K562 (cell line): ENCODE measurements at regions not wholly inside any gene's neighbourhood (a gene's known extent, or its start where the extent isn't known, plus 50 kb on each side); places are given as distances from the start of the nearest gene placed in this dataset.
A peak's percentile ranks its signal among the peaks of the same experiment; 100 is the strongest.

Experiments used
- ARHGAP35 ChIP-seq: fragments of 450-650 bp; IDR thresholded peaks from 2 replicates; pipeline ENCODE4 v1.6.1; 2018; ENCODE audit not compliant: partially characterized antibody
- CBX5 ChIP-seq: IDR thresholded peaks from 2 replicates; pipeline ENCODE4 v1.6.1; 2014; ENCODE audit warnings: low read depth, borderline replicate concordance
- NR2C2 ChIP-seq, 2 experiments: fragments of 200-800 bp in 1 of 2; sonication (Bioruptor generic) in 1 of 2; sonication (generic) in 1 of 2; formaldehyde crosslinking in 1 of 2; IDR thresholded peaks; 2 replicates each; pipeline versions ENCODE4 v1.6.1 to v1.8.0; 2016 to 2022; ENCODE audit warnings: mild to moderate bottlenecking in 1 of 2, missing compliant biosample characterization in 1 of 2, missing genetic modification characterization in 1 of 2, missing genetic modification reagents in 1 of 2
- TEAD2 ChIP-seq: fragments of 450-650 bp; IDR thresholded peaks from 2 replicates; pipeline ENCODE4 v1.6.1; 2016; ENCODE audit warnings: missing genetic modification characterization, control low read depth, missing compliant biosample characterization
- ZFP30 ChIP-seq: fragments of 250-450 bp; sonication (Bioruptor Pico); IDR thresholded peaks from 2 replicates; pipeline ENCODE4 v1.8.0; 2022; ENCODE audit warnings: moderate library complexity, mild to moderate bottlenecking, inconsistent platforms, borderline replicate concordance
- ZNF121 ChIP-seq: sonication (generic); formaldehyde crosslinking; conservative IDR thresholded peaks from 2 replicates; pipeline ENCODE4 v1.8.0; 2022; ENCODE audit warnings: missing genetic modification reagents
- TF ChIP-seq, protein P1 (sequence below), 2 experiments: fragments of 450-650 bp in 1 of 2; sonication (generic) in 1 of 2; formaldehyde crosslinking in 1 of 2; IDR thresholded peaks; 2 replicates each; pipeline versions ENCODE4 v1.7.1 to v1.9.0; 2016 to 2022; ENCODE audit warnings: inconsistent platforms in 1 of 2, mild to moderate bottlenecking in 1 of 2, missing genetic modification reagents in 1 of 2
- TF ChIP-seq, protein P2 (sequence below): fragments of 250-450 bp; sonication (Bioruptor Pico); IDR thresholded peaks from 2 replicates; pipeline ENCODE4 v1.5.0; 2021
- TF ChIP-seq, protein P3 (sequence below): sonication (generic); formaldehyde crosslinking; IDR thresholded peaks from 2 replicates; pipeline ENCODE4 v1.8.0; 2022; ENCODE audit warnings: mild to moderate bottlenecking, missing genetic modification reagents

DNA sequence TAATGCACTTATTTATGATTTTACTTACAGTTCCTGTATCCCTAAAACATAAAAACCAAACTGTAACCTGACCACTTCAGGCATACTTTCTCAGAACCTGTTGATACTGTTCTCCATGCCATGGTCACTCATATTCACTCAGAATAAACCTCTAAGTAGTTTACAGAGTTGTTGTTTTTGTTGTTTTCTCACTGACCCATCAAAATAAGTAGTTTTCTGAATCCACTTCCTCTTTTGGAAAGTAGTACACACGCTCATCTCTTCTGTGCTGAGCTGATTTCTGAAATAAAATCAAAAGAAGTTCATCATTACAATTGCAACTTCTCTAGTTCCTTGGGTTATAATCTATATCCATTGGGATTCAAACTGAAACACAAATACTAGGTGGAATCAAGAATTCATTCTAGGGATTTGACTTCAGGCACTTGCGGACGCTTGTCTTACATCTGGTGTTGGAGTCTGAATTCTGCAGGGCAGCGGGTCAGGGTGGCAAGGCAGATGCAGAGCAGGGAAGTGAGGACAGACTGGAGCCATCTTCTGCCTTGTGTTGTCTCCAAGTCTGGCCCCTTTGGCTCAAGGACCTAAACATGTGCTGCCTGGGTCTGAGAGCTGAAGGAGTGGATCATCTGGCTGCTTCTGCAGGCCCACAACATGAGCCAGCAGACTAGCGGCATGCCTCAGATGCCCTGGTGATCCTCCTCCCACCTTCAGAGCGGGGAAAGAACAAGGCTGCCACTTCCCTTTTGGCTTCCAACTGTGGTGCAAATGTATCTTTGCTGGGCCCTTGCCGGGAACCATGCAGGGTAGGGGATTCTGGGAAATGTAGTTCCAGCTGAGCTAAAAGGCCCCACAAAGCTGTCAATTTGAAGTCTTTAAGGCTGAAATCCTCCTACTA lies 167.9 kb upstream of the MYLIP start (continued):
- TF ChIP-seq, protein P1, sequence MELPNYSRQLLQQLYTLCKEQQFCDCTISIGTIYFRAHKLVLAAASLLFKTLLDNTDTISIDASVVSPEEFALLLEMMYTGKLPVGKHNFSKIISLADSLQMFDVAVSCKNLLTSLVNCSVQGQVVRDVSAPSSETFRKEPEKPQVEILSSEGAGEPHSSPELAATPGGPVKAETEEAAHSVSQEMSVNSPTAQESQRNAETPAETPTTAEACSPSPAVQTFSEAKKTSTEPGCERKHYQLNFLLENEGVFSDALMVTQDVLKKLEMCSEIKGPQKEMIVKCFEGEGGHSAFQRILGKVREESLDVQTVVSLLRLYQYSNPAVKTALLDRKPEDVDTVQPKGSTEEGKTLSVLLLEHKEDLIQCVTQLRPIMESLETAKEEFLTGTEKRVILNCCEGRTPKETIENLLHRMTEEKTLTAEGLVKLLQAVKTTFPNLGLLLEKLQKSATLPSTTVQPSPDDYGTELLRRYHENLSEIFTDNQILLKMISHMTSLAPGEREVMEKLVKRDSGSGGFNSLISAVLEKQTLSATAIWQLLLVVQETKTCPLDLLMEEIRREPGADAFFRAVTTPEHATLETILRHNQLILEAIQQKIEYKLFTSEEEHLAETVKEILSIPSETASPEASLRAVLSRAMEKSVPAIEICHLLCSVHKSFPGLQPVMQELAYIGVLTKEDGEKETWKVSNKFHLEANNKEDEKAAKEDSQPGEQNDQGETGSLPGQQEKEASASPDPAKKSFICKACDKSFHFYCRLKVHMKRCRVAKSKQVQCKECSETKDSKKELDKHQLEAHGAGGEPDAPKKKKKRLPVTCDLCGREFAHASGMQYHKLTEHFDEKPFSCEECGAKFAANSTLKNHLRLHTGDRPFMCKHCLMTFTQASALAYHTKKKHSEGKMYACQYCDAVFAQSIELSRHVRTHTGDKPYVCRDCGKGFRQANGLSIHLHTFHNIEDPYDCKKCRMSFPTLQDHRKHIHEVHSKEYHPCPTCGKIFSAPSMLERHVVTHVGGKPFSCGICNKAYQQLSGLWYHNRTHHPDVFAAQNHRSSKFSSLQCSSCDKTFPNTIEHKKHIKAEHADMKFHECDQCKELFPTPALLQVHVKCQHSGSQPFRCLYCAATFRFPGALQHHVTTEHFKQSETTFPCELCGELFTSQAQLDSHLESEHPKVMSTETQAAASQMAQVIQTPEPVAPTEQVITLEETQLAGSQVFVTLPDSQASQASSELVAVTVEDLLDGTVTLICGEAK (IDR thresholded peaks at IDR 0.05): no peak
- TF ChIP-seq, protein P1 (CRISPR knock-in tag; IDR thresholded peaks at IDR 0.05): no peak
- no peak for TF ChIP-seq TEAD2
- TF ChIP-seq, protein P2, sequence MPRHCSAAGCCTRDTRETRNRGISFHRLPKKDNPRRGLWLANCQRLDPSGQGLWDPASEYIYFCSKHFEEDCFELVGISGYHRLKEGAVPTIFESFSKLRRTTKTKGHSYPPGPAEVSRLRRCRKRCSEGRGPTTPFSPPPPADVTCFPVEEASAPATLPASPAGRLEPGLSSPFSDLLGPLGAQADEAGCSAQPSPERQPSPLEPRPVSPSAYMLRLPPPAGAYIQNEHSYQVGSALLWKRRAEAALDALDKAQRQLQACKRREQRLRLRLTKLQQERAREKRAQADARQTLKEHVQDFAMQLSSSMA (CRISPR knock-in tag): no peak
- TF ChIP-seq ZFP30 (CRISPR knock-in tag): no peak
- TF ChIP-seq ZNF121 (CRISPR knock-in tag): no peak
- no peak for TF ChIP-seq NR2C2 (CRISPR knock-in tag; IDR thresholded peaks at IDR 0.05)
- TF ChIP-seq NR2C2 (tag; IDR thresholded peaks at IDR 0.05): no peak
- 0 out of 2 replicates have a peak, but pooled peaks have one; percentile 18 for TF ChIP-seq CBX5
- TF ChIP-seq, protein P3, sequence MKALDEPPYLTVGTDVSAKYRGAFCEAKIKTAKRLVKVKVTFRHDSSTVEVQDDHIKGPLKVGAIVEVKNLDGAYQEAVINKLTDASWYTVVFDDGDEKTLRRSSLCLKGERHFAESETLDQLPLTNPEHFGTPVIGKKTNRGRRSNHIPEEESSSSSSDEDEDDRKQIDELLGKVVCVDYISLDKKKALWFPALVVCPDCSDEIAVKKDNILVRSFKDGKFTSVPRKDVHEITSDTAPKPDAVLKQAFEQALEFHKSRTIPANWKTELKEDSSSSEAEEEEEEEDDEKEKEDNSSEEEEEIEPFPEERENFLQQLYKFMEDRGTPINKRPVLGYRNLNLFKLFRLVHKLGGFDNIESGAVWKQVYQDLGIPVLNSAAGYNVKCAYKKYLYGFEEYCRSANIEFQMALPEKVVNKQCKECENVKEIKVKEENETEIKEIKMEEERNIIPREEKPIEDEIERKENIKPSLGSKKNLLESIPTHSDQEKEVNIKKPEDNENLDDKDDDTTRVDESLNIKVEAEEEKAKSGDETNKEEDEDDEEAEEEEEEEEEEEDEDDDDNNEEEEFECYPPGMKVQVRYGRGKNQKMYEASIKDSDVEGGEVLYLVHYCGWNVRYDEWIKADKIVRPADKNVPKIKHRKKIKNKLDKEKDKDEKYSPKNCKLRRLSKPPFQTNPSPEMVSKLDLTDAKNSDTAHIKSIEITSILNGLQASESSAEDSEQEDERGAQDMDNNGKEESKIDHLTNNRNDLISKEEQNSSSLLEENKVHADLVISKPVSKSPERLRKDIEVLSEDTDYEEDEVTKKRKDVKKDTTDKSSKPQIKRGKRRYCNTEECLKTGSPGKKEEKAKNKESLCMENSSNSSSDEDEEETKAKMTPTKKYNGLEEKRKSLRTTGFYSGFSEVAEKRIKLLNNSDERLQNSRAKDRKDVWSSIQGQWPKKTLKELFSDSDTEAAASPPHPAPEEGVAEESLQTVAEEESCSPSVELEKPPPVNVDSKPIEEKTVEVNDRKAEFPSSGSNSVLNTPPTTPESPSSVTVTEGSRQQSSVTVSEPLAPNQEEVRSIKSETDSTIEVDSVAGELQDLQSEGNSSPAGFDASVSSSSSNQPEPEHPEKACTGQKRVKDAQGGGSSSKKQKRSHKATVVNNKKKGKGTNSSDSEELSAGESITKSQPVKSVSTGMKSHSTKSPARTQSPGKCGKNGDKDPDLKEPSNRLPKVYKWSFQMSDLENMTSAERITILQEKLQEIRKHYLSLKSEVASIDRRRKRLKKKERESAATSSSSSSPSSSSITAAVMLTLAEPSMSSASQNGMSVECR (CRISPR knock-in tag): no peak
- no peak for TF ChIP-seq ARHGAP35
